H1 (cell line): ENCODE measurements at regions not wholly inside any gene's neighbourhood (a gene's known extent, or its start where the extent isn't known, plus 50 kb on each side); places are given as distances from the start of the nearest gene placed in this dataset.

Experiments used
- CHD7 ChIP-seq: fragments of 300-600 bp; sonication (generic); IDR thresholded peaks from 2 replicates; pipeline ENCODE4 v1.7.1; 2012; ENCODE audit warnings: low read length, moderate library complexity, mild to moderate bottlenecking, inconsistent platforms; ENCODE audit not compliant: insufficient replicate concordance
- POLR2AphosphoS5 ChIP-seq: IDR thresholded peaks from 2 replicates; pipeline ENCODE4 v1.6.1; 2011; ENCODE audit warnings: low read depth, low read length

- TF ChIP-seq CHD7, result no peak
- TF ChIP-seq POLR2AphosphoS5, result no peak
These were observed 1143.4 kb downstream of the CNTNAP5 start (continued) for GRCh38 chr2:125168442-125168841.
